Nephron progenitor cell (in vitro differentiated cells): ENCODE measurements at regions not wholly inside any gene's neighbourhood (a gene's known extent, or its start where the extent isn't known, plus 50 kb on each side); places are given as distances from the start of the nearest gene placed in this dataset.

Source experiments
- DNase-seq: peaks from one replicate; pipeline ENCODE4 v3.0.0; 2021
- H3K27ac Mint-ChIP-seq: 2 replicates; pipeline ENCODE4 v1.8.0; 2021; ENCODE audit warnings: mild to moderate bottlenecking, moderate library complexity, mixed read lengths
- H3K27me3 Mint-ChIP-seq: 2 replicates; pipeline ENCODE4 v1.8.0; 2021; ENCODE audit warnings: mild to moderate bottlenecking, low read depth, mixed read lengths; ENCODE audit not compliant: poor library complexity
- H3K36me3 Mint-ChIP-seq: 2 replicates; pipeline ENCODE4 v1.8.0; 2021; ENCODE audit warnings: low read depth, mixed read lengths
- H3K4me1 Mint-ChIP-seq: 2 replicates; pipeline ENCODE4 v1.8.0; 2021; ENCODE audit warnings: mixed read lengths
- H3K4me3 Mint-ChIP-seq: 2 replicates; pipeline ENCODE4 v1.8.0; 2021; ENCODE audit warnings: mild to moderate bottlenecking, moderate library complexity, mixed read lengths
- H3K9me3 Mint-ChIP-seq: 2 replicates; pipeline ENCODE4 v1.8.0; 2021; ENCODE audit warnings: mild to moderate bottlenecking, moderate library complexity, mixed read lengths
- TF ChIP-seq, protein P1 (sequence below): fragments of 200-600 bp; sonication (generic); IDR thresholded peaks from 2 replicates; pipeline ENCODE4 v1.5.0; 2021; ENCODE audit warnings: antibody characterized with exemption

DNA sequence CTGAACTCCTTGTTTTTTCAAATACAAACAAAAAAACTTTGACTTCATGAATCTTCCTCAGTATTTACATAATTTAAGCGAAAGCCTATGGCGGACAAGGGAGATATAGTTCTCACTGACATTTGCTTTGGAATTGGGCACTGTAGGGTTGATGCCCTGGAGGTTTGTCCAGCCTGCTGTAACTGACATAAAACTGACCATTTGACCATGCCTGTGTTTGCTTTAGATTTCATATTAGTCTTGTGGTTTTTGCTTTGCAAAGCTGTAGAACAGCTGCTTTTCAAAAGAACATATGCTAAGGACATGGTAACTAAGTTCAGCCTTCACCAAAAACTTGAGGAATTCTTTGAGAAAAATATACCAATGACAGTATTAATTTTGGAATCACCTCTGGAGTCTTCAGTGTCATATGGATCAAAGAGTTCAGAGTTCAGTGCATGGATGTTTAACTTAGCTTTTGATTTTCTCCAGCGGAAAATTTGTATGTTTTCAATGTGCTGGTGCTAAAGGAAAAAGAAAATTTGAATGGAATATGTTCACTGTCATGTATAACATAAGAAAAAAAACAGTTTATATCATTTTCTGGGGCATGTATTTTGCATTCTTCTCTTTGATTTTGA, 1013.1 kb downstream of the NR2F1-AS1 start:
- TF ChIP-seq, protein P1, sequence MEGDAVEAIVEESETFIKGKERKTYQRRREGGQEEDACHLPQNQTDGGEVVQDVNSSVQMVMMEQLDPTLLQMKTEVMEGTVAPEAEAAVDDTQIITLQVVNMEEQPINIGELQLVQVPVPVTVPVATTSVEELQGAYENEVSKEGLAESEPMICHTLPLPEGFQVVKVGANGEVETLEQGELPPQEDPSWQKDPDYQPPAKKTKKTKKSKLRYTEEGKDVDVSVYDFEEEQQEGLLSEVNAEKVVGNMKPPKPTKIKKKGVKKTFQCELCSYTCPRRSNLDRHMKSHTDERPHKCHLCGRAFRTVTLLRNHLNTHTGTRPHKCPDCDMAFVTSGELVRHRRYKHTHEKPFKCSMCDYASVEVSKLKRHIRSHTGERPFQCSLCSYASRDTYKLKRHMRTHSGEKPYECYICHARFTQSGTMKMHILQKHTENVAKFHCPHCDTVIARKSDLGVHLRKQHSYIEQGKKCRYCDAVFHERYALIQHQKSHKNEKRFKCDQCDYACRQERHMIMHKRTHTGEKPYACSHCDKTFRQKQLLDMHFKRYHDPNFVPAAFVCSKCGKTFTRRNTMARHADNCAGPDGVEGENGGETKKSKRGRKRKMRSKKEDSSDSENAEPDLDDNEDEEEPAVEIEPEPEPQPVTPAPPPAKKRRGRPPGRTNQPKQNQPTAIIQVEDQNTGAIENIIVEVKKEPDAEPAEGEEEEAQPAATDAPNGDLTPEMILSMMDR, result no peak
- Mint-ChIP-seq H3K9me3 (no peaks in the 10 kb centered on the region), H3K4me1 (peaks cover 7% of the 10 kb centered on the region), H3K27me3 (peaks cover 3% of the 10 kb centered on the region), H3K36me3 (no peaks in the 10 kb centered on the region), H3K27ac (no peak overlapping the region), H3K4me3 (no peak overlapping the region)
- no peak for DNase-seq

DNA sequence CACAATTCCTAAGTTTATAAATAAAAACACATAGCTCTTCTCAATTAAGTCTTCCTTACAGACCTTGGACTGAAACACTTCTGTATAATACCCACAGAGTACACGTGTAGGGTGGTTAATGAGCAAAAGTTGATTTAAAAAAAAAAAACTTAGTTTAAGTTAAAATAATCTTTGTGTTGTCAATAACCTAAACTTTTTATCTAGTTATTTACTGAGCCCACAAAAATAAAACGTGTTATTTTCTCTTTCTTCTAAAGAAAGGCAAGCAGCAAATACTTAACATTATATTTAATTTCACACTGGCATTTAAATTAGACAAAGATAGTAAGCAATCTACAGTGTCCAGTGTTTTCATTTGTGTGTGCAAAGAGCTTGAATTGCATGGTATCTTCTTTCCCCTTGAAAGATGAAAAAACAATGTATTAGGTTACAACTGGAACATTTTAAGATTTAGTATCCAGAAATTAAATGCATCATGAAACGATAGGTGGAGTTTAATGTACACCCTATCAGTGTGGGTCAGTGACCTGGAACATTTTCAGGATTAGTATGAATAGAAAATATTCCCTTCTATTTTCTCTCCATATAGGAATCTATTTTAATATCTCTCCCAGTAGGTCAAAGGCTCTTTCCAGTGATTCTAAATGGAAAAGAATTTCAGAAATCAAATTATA, 1014.8 kb downstream of the NR2F1-AS1 start:
- DNase-seq, result no peak
- Mint-ChIP-seq H3K4me3 (no peak overlapping the region), H3K4me1 (peaks cover 7% of the 10 kb centered on the region), H3K27me3 (peaks cover 3% of the 10 kb centered on the region), H3K27ac (no peak overlapping the region), H3K36me3 (no peaks in the 10 kb centered on the region), H3K9me3 (no peaks in the 10 kb centered on the region)
- TF ChIP-seq, protein P1, result no peak

DNA sequence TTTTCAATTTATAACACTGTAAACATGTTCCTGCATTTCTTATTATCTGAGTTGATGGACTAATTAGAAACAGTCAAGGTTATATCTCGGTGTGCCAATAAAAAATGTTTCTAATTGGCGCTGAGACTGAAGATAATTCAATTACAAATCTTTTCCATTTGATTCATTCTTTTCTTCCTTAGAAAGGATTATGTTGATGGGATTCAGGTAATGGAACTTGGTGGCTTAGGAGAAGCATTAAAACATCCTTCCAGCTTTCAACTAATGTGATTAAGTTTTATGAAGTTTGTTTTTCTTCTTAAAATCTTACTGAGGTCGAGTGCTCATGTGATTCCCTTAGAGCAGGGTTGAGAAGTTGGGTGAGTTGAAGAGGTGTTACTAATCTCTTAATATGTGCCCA, 1015.3 kb downstream of the NR2F1-AS1 start:
- H3K4me3 Mint-ChIP-seq, result no peak overlapping the region
- TF ChIP-seq, protein P1, result no peak
- H3K36me3 Mint-ChIP-seq, result no peaks in the 10 kb centered on the region
- H3K27me3 Mint-ChIP-seq, result peaks cover 3% of the 10 kb centered on the region
- no peaks in the 10 kb centered on the region for H3K9me3 Mint-ChIP-seq
- no peak for DNase-seq
- H3K4me1 Mint-ChIP-seq, result peaks cover 11% of the 10 kb centered on the region
- no peak overlapping the region for H3K27ac Mint-ChIP-seq

- H3K27me3 Mint-ChIP-seq, result peaks cover 8% of the 10 kb centered on the region
- no peak overlapping the region for H3K4me3 Mint-ChIP-seq
- no peaks in the 10 kb centered on the region for H3K9me3 Mint-ChIP-seq
- H3K4me1 Mint-ChIP-seq, result peaks cover 32% of the 10 kb centered on the region
- DNase-seq, result no peak
- TF ChIP-seq, protein P1, result no peak
- no peaks in the 10 kb centered on the region for H3K36me3 Mint-ChIP-seq
- no peak overlapping the region for H3K27ac Mint-ChIP-seq
Observed at GRCh38 chr5:92562065-92562464, 1019.0 kb downstream of the NR2F1-AS1 start.

DNA sequence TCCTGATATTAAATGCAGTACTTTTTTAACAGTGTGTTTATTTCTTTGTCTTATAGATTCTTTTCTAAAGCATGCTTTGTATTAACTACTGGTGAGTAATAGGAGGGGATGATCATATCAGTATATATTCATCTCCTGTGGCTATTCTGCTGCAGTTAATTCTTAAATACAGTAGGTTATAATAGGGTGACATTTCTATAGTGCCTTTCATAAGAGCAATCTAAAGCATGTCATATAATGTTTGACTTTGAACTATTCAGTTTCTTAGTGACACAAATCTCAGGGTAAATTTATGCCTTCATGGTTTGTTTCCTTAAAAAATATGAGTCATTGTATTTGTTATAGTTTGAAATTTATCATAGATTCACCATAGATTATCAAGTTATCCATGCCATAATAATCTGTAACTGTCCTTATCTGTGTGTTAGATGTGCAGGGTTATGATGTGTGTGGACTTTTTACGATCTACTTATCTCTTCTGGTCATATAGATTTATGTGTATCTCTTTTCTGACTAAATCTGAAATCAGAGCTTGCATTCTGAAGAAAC, 1019.5 kb downstream of the NR2F1-AS1 start:
- no peaks in the 10 kb centered on the region for H3K9me3 Mint-ChIP-seq
- TF ChIP-seq, protein P1, result no peak
- H3K4me1 Mint-ChIP-seq, result peaks cover 30% of the 10 kb centered on the region

More for the DNA sequence above, 1019.5 kb downstream of the NR2F1-AS1 start:
- Mint-ChIP-seq H3K36me3 (no peaks in the 10 kb centered on the region), H3K27ac (no peak overlapping the region), H3K4me3 (no peak overlapping the region), H3K27me3 (peaks cover 8% of the 10 kb centered on the region)
- no peak for DNase-seq
